AG04449 (cell line): ENCODE measurements at regions not wholly inside any gene's neighbourhood (a gene's known extent, or its start where the extent isn't known, plus 50 kb on each side); places are given as distances from the start of the nearest gene placed in this dataset.

Experiments
- CTCF ChIA-PET: fragments of 350-600 bp; formaldehyde crosslinking; extraction: SDS; loops from one replicate; lab custom pipeline; 2021; ENCODE audit warnings: antibody characterized with exemption; lab: Yijun Ruan, JAX
- POLR2A ChIA-PET: fragments of 400-600, 350-600 bp; formaldehyde crosslinking; extraction: SDS; loops from one replicate; lab custom pipeline; 2020; ENCODE audit warnings: antibody characterized with exemption, inconsistent platforms; lab: Yijun Ruan, JAX
- DNase-seq: peaks from one replicate; pipeline ENCODE4 v3.0.0-alpha.2; 2010; ENCODE audit warnings: low read depth, low spot score
- H3K4me3 ChIP-seq: 2 replicates; pipeline ENCODE4 v1.5.1; 2011; ENCODE audit warnings: low read depth, mild to moderate bottlenecking, control low read depth, low read length
- CTCF ChIP-seq: IDR thresholded peaks from one replicate; pipeline ENCODE4 v1.5.1; 2011; ENCODE audit warnings: mild to moderate bottlenecking, moderate library complexity, low read length, control low read depth, inconsistent platforms; ENCODE audit not compliant: insufficient read depth; ENCODE audit errors: missing control alignments

- DNase-seq: no peak
- no peak for TF ChIP-seq CTCF
- CTCF ChIA-PET: no interaction called here
- no peak overlapping the region for H3K4me3 ChIP-seq
- POLR2A ChIA-PET: no interaction called here
These were observed 589.0 kb upstream of the DPPA4 start for GRCh38 chr3:109926376-109926775.

- ChIA-PET POLR2A (no interaction called here), CTCF (no interaction called here)
- DNase-seq: peak; percentile 83
- H3K4me3 ChIP-seq: no peak overlapping the region
- no peak for TF ChIP-seq CTCF
These were observed 589.8 kb upstream of the DPPA4 start for GRCh38 chr3:109927161-109927560.

- TF ChIP-seq CTCF: no peak
- ChIA-PET CTCF (no interaction called here), POLR2A (no interaction called here)
- DNase-seq: no peak
- no peak overlapping the region for H3K4me3 ChIP-seq
These were observed 590.4 kb upstream of the DPPA4 start for GRCh38 chr3:109927726-109928125.

GRCh38 chr3:109930582-109930981 lies 593.2 kb upstream of the DPPA4 start:
- CTCF ChIA-PET: no interaction called here
- DNase-seq: no peak
- POLR2A ChIA-PET: no interaction called here

GRCh38 chr3:109933576-109933975 lies 596.2 kb upstream of the DPPA4 start:
- DNase-seq: no peak
- CTCF ChIA-PET: no interaction called here
- no peak for TF ChIP-seq CTCF
- POLR2A ChIA-PET: no interaction called here
- no peak overlapping the region for H3K4me3 ChIP-seq

More at GRCh38 chr3:109930582-109930981, 593.2 kb upstream of the DPPA4 start:
- TF ChIP-seq CTCF: no peak
- no peak overlapping the region for H3K4me3 ChIP-seq

GRCh38 chr3:109939817-109940216 lies 602.5 kb upstream of the DPPA4 start:
- H3K4me3 ChIP-seq: no peak overlapping the region
- POLR2A ChIA-PET: no interaction called here
- TF ChIP-seq CTCF: no peak
- CTCF ChIA-PET: no interaction called here
- DNase-seq: no peak
